Fibroblast of lung (primary cell): ENCODE measurements at regions not wholly inside any gene's neighbourhood (a gene's known extent, or its start where the extent isn't known, plus 50 kb on each side); places are given as distances from the start of the nearest gene placed in this dataset.

ENCODE experiments used
- CTCF ChIP-seq, 2 donors: IDR thresholded peaks in 1 of 2; conservative IDR thresholded peaks in 1 of 2; 1 replicate in 1 of 2; 2 replicates in 1 of 2; pipeline ENCODE4 v1.5.1; 2011 to 2012; ENCODE audit warnings: low read length in 2 of 2, control low read depth in 1 of 2, inconsistent platforms in 1 of 2, low read depth in 1 of 2, mild to moderate bottlenecking in 1 of 2
- EZH2 ChIP-seq: IDR thresholded peaks from 2 replicates; pipeline ENCODE4 v1.5.1; 2012; ENCODE audit warnings: low read length, control low read depth, mild to moderate bottlenecking; ENCODE audit errors: missing control alignments

DNA sequence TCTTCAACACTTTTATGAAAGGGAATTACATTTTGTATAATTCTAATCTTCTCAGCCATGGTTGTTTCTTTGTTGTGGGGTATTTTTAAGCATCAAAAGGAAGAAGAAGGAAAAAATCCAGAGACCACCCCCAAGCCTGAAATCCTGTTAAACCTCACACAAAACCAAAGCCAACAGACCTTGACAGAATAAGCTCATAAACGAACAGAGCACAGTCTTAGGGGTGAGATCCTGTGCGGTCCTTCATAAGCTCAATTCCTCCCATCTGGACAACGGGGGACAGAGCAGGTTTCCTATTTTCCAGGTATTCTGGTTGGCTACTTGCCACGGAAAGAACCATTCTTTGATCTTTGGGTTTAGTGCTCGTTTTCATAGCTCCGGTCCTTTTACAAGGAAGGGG, 151.3 kb upstream of the SULF2 start:
- TF ChIP-seq CTCF (conservative IDR thresholded peaks at IDR 0.05 in 1 of 2, IDR thresholded peaks at IDR 0.05 in 1 of 2; ENCODE audit: low read depth in 1 of 2, low read length in 2 of 2) (no peak), EZH2 (no peak)
